ENCODE measurements at regions not wholly inside any gene's neighbourhood (a gene's known extent, or its start where the extent isn't known, plus 50 kb on each side); places are given as distances from the start of the nearest gene placed in this dataset.

DNA sequence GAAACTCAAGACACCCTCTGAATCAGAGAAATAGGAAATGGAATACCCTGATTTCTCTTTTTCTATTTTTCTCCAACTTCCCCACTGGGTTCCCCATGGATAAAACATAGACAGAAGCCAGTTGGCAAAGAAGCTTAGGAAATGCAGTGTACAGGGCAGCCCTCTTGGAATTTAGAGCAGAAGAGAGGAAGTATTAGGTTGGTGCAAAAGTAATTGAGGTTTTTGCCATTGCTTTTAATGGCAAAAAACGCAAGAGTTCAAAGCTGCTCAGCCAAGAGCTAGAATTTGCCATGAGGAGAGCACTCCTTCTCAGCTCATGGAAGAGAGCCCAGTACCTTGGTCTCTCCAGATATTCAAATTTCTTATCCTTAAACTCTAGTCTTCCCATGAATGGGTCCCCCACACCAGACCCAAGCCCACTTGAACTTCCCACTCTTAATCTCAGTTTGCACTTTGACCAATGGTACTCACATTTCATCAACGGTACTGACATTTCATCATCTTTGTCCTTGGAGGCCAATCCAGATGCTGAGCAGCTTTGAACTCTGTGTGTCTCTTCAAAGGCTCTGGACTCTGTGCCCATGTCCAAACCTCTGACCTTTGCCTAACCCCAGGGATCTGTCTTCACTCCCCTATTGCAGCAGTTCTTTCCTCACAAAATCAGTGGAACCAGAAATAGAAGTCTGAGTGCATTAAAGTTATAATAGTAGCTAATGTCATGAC lies 73.2 kb upstream of the PPP1R3C start:
- H3K27ac Mint-ChIP-seq: no peak overlapping the region
- H3K4me3 Mint-ChIP-seq: no peak overlapping the region
- no peak for DNase-seq
- ATAC-seq: no peak
- H3K27me3 Mint-ChIP-seq: peaks cover 44% of the 10 kb centered on the region
- no peaks in the 10 kb centered on the region for H3K9me3 Mint-ChIP-seq
- H3K4me1 Mint-ChIP-seq: no peaks in the 10 kb centered on the region

DNA sequence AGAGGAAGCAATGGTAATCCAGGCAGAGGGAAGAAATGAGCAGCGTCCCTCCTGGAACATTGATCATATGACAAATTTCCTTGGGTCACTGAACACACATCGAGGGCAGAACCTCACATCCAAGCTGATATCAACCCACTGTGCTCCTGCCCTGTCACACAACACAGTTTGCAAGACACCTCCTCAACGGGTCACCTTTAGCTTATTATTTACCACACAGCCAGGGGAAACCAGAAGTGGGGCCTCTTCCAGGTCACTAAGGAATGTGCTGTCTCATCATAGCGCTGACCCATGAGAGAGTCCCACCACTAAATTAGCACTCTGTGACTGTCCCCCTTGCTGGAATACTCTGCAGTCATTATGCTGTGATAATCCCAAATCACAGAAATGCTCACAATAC lies 69.7 kb upstream of the PPP1R3C start:
- Mint-ChIP-seq H3K9me3 (no peaks in the 10 kb centered on the region), H3K27me3 (peaks cover 47% of the 10 kb centered on the region), H3K4me3 (no peak overlapping the region), H3K4me1 (no peaks in the 10 kb centered on the region), H3K27ac (no peak overlapping the region)
- ATAC-seq: no peak
- DNase-seq: no peak

DNA sequence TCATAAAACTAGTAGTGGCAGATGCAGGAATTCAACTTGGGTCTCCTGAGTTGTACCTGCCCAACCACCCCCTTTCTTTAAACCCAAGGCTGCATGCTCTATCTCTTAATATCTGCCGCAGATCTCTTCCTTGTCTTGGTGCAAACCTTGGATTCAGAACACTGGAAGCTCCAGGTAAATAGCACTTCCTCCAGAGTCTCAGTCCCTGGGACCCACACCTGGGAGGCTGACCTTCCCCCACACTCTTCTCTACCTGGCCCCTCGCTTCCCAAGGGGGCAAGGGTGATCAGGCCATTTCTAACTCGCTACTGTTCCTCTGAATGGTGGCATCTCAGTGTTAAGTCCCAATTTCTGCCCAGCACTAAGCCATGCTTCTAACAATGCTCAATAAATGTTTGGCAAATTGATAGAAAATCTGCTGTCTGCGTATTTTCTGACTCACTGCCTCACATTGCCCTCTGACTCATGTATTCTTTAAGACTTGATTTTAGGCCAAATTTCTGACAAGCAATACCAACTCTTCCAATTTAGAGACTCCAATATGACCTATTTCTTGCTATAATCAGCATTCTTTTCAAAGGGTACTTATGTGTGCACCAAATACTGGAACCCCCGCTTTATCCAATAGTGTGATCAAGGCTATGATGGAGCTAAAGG lies 68.0 kb upstream of the PPP1R3C start:
- ATAC-seq (no peak), DNase-seq (no peak)
- H3K27me3 Mint-ChIP-seq: peaks cover 31% of the 10 kb centered on the region
- no peak overlapping the region for H3K4me3 Mint-ChIP-seq
- no peaks in the 10 kb centered on the region for H3K9me3 Mint-ChIP-seq
- no peak overlapping the region for H3K27ac Mint-ChIP-seq
- H3K4me1 Mint-ChIP-seq: no peaks in the 10 kb centered on the region

DNA sequence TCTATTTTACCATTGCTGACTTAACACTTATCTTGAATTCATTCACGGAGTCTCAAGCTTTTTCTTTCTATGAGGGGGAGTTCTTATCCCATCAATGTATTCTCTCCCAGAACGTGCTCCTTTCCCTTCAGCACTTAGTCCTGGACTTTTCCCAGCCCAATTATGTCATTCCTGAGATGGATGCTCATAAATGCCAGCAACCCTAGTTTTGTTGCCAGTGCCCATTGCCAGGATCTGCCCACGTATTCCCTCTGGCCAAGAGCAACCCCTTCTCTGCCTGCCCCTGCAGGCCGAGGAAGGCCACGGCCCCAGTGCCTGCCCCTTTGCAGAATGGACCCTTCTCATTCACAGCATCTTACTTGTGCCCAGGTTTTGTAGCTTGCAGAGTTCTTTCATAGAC lies 67.4 kb upstream of the PPP1R3C start:
- DNase-seq: no peak
- Mint-ChIP-seq H3K27ac (no peak overlapping the region), H3K9me3 (no peaks in the 10 kb centered on the region), H3K27me3 (peaks cover 24% of the 10 kb centered on the region), H3K4me3 (no peak overlapping the region), H3K4me1 (no peaks in the 10 kb centered on the region)
- ATAC-seq: no peak

DNA sequence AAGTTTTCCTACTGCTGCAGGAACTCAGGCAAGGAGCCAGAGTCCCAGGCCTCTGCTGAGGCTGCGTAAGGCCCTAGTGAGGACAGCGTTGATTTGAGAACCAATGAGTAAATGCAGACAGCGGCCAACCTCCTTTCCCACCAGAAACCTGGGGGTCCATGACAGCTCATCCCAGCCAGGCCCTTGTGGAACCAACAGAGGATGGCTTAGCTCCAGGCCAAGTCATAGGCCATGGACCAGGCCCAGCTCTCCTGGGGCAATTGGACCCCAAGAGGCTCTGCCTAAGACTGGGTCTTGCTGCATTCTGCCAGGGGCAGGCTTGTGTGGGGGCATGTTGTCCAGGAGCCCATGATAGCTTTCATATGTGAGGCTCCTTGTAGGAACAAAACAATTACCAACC lies 65.4 kb upstream of the PPP1R3C start:
- no peak for ATAC-seq
- no peak overlapping the region for H3K4me3 Mint-ChIP-seq
- H3K9me3 Mint-ChIP-seq: no peaks in the 10 kb centered on the region
- H3K4me1 Mint-ChIP-seq: no peaks in the 10 kb centered on the region
- no peak overlapping the region for H3K27ac Mint-ChIP-seq
- H3K27me3 Mint-ChIP-seq: peaks cover 23% of the 10 kb centered on the region
- DNase-seq: no peak

DNA sequence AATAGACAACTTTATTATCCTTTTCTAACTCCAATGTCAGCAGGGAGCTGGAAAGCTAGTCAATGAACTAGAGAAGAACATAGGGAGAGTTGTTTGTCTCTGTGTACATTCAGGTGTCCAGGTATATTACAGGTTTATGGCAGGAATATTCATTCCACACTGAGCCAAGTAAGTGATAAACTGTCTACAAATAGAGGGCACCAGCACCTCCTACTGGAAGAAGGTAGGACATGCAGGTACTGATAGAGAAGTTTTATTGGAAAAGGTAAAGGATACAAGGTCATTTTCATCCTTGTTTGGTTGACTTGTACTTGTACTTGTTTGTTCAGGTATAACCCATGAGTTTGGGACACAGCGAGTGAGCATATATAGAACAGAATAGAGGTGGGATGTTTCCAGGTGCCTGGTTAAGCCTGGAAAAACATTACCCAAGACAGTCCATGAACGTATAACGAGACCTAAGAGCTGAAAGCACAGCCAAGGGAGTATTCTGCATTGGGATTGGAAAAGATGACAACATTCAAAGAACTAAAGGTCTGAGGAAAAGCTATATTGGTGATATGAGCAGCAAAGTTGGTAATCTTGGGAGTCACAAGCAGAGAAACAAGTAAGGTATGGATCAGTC lies 61.4 kb upstream of the PPP1R3C start:
- H3K27me3 Mint-ChIP-seq: peaks cover 8% of the 10 kb centered on the region
- no peak overlapping the region for H3K4me3 Mint-ChIP-seq
- ATAC-seq: no peak
- H3K4me1 Mint-ChIP-seq: peaks cover 8% of the 10 kb centered on the region
- no peaks in the 10 kb centered on the region for H3K9me3 Mint-ChIP-seq
- DNase-seq: peak in 1 of 2 donors; percentile 13
- no peak overlapping the region for H3K27ac Mint-ChIP-seq

DNA sequence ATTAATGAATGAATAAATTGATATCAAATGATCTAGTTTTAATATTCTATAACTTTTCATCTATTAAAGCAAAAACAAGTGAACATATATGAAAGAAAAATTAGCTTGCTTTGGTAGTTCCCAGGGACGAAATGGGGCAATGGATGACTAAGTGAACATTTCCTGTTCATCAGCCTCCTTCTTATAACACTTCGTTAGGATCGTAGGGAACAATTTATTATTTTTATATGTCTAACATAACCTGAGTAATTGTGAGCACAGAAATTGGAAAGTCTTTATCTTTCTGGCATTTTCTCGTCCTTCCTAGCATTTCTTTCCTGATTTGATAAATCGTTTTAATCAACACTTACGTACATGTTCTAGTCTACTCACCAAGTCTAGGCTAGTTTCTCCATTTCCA lies 59.1 kb upstream of the PPP1R3C start:
- peaks cover 8% of the 10 kb centered on the region for H3K4me1 Mint-ChIP-seq
- DNase-seq (no peak), ATAC-seq (no peak)
- peaks cover 8% of the 10 kb centered on the region for H3K27me3 Mint-ChIP-seq
- H3K27ac Mint-ChIP-seq: no peak overlapping the region
- H3K4me3 Mint-ChIP-seq: no peak overlapping the region
- no peaks in the 10 kb centered on the region for H3K9me3 Mint-ChIP-seq

DNA sequence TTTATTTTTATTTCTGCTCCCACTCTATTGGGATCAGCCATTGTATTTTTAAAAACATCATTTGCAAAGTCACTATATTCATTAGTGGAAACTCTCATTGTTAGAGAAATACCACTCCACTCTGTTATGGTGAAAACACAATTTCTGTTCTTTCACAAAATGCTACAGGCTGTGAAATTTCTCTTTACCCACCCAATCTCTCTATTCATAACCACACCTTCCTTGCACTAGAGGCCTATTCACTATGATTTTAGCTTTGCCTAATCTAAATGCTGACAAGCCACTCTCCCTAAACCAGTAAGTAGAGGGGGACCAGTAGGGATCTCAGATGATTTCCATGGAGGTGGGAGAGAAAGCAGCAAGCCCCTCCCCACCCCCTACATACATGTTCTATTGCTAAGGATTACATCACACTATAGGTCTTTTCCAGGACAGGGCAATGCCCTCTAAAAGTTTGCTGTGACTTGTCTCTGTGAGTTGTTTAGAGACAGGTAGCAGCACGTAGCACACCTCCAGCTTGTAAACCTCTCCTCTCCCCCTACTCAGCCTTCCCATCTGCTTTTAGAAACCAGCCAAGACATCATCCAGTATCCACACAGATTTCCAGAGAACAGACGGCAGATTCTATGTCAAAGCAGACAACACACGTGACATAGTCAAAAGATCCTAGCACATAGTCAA lies 58.3 kb upstream of the PPP1R3C start:
- Mint-ChIP-seq H3K9me3 (no peaks in the 10 kb centered on the region), H3K4me1 (peaks cover 8% of the 10 kb centered on the region), H3K27ac (peak overlapping the region in 1 of 2 donors; percentile 36), H3K4me3 (no peak overlapping the region), H3K27me3 (peaks cover 8% of the 10 kb centered on the region)
- ATAC-seq: no peak
- DNase-seq: no peak

DNA sequence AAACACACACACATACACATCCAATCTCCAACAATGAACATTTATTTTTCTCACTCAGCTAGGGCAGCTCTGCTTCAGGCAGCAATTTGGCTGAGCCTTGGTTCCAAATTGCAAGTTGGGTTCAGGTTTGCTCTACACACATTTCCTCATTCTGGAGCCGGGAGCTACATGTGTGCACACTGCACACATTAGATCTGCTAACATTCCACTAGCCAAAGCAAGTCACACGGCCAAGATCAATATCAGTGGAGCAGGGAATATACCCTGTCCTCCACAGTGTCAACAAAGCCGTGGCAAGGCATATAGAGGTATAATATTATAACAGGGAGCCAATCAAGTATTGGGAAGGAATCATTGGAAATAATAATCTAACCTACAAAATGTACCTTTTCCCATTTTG lies 57.5 kb upstream of the PPP1R3C start:
- DNase-seq: no peak
- Mint-ChIP-seq H3K9me3 (no peaks in the 10 kb centered on the region), H3K4me1 (peaks cover 8% of the 10 kb centered on the region), H3K27me3 (peaks cover 8% of the 10 kb centered on the region), H3K4me3 (no peak overlapping the region), H3K27ac (no peak overlapping the region)
- ATAC-seq: no peak

DNA sequence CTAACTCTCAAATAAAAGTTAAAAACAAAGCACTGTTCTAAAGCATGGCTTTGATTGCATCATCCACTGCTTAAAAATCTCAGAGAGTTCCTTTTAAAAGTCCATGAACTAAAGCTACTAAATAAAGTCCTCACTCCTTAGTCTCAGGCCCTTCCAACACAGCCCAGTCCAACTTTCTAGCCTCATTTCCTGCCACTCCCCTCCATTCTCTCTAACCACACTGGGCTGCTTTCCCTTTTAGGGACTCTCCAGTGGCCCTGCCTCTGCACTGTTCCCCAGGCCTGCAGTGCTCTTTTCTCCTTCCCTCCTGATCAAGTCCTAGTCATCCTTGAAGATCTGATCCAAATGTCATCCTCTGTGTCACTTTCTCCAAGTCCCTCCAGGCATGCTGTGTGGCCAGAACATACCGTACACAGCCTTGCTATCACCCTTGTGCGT lies 56.9 kb upstream of the PPP1R3C start:
- Mint-ChIP-seq H3K4me1 (peaks cover 8% of the 10 kb centered on the region), H3K27ac (peak overlapping the region; percentile 74 to 76), H3K9me3 (no peaks in the 10 kb centered on the region), H3K27me3 (peaks cover 8% of the 10 kb centered on the region), H3K4me3 (no peak overlapping the region)
- peak in 1 of 2 donors; percentile 3 for DNase-seq
- peak; percentile 73 for ATAC-seq

DNA sequence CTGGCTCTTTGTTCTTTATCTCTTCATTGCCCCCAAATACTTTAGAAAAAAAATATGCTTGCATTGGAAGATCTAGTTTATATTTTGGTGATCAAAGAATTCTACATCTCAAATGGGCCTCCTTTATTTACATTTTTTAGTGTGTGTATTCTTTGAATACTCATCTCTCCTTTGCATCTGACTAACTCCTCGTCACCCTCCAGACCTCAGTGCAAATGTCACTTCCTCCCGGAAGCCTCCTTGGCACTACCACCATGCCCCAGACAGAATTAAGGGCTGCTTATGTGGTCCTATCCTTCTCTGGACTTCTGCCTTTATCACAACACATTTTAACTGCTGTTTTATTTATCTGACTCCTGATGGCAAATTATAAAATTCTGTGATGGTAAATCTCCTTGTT lies 52.0 kb upstream of the PPP1R3C start:
- Mint-ChIP-seq H3K9me3 (no peaks in the 10 kb centered on the region), H3K4me1 (peaks cover 5% of the 10 kb centered on the region), H3K4me3 (no peak overlapping the region), H3K27me3 (no peaks in the 10 kb centered on the region), H3K27ac (no peak overlapping the region)
- DNase-seq (no peak), ATAC-seq (no peak)

DNA sequence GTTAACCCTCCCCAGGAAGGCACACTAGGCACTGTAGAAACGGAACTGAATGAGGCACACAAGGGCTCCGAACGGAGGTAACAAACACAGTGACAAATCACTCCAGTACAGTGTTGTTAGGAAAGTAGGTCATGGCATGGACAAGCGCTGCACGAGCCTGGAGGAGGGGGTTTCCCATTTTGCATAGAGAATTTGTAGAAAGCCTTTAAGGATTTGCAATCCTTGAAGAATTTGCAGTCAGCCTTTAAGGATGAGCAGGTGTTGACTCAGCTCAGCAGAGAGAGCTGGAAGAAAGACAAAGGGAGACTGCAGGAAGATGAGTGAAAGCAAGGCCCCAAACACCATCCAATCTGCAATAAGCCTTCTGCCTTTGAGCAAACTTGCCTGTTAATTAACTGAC lies 51.1 kb upstream of the PPP1R3C start:
- Mint-ChIP-seq H3K9me3 (no peaks in the 10 kb centered on the region), H3K27me3 (no peaks in the 10 kb centered on the region), H3K4me3 (no peak overlapping the region), H3K27ac (peak overlapping the region in 1 of 2 donors; percentile 48), H3K4me1 (no peaks in the 10 kb centered on the region)
- DNase-seq: no peak
- no peak for ATAC-seq

DNA sequence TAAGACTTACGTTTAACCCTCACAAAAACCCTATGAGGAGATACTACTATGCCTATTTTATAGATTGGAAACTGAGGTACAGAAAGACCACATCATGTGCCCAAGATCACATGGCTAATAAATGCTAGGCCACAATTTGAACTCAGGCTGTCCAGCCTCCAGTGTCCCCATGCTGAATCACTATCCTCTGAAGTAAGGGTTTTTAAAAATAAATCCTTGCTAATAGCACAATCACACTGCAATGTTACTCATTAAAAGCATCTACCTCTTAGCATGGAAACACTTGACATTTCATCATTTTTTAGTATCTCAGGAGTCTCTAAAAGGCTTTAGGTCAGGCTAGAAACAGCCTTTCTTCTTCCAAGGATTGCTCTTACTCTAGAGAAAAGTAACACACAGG lies 50.0 kb upstream of the PPP1R3C start:
- no peaks in the 10 kb centered on the region for H3K27me3 Mint-ChIP-seq

More for the DNA sequence above, 50.0 kb upstream of the PPP1R3C start:
- H3K4me1 Mint-ChIP-seq: no peaks in the 10 kb centered on the region
- H3K4me3 Mint-ChIP-seq: no peak overlapping the region
- no peak overlapping the region for H3K27ac Mint-ChIP-seq
- ATAC-seq (no peak), DNase-seq (no peak)
- H3K9me3 Mint-ChIP-seq: no peaks in the 10 kb centered on the region
